ENCODE measurements at regions not wholly inside any gene's neighbourhood (a gene's known extent, or its start where the extent isn't known, plus 50 kb on each side); places are given as distances from the start of the nearest gene placed in this dataset.

- H3K4me3 ChIP-seq (ENCODE audit: low read length): no peak overlapping the region
- no peak for TF ChIP-seq CTCF (conservative IDR thresholded peaks at IDR 0.05; ENCODE audit: low read length)
- DNase-seq (ENCODE audit: low read depth): peak; percentile 27
Measured at GRCh38 chr6:1250489-1251197, 61.3 kb upstream of the FOXQ1 start.

- H3K4me3 ChIP-seq (ENCODE audit: low read length): no peak overlapping the region
- DNase-seq (ENCODE audit: low read depth): no peak
- TF ChIP-seq CTCF (conservative IDR thresholded peaks at IDR 0.05; ENCODE audit: low read length): no peak
Measured at GRCh38 chr6:1247894-1248293, 64.0 kb upstream of the FOXQ1 start.

- H3K4me3 ChIP-seq (ENCODE audit: low read length): no peak overlapping the region
- TF ChIP-seq CTCF (conservative IDR thresholded peaks at IDR 0.05; ENCODE audit: low read length): no peak
- no peak for DNase-seq (ENCODE audit: low read depth)
Measured at GRCh38 chr6:1247056-1247455, 64.8 kb upstream of the FOXQ1 start.

- no peak overlapping the region for H3K4me3 ChIP-seq (ENCODE audit: low read length)
- no peak for DNase-seq (ENCODE audit: low read depth)
- no peak for TF ChIP-seq CTCF (conservative IDR thresholded peaks at IDR 0.05; ENCODE audit: low read length)
Measured at GRCh38 chr6:1244941-1245340, 67.0 kb upstream of the FOXQ1 start.

GRCh38 chr6:1244278-1244677, 67.6 kb upstream of the FOXQ1 start:
- no peak for TF ChIP-seq CTCF (conservative IDR thresholded peaks at IDR 0.05; ENCODE audit: low read length)
- DNase-seq (ENCODE audit: low read depth): no peak
- H3K4me3 ChIP-seq (ENCODE audit: low read length): no peak overlapping the region

- DNase-seq (ENCODE audit: low read depth): peak; percentile 54
- no peak overlapping the region for H3K4me3 ChIP-seq (ENCODE audit: low read length)
- no peak for TF ChIP-seq CTCF (conservative IDR thresholded peaks at IDR 0.05; ENCODE audit: low read length)
Measured at GRCh38 chr6:1242446-1242845, 69.5 kb upstream of the FOXQ1 start.

GRCh38 chr6:1242021-1242420, 69.9 kb upstream of the FOXQ1 start:
- no peak overlapping the region for H3K4me3 ChIP-seq (ENCODE audit: low read length)
- no peak for TF ChIP-seq CTCF (conservative IDR thresholded peaks at IDR 0.05; ENCODE audit: low read length)
- no peak for DNase-seq (ENCODE audit: low read depth)
